ENCODE measurements at regions not wholly inside any gene's neighbourhood (a gene's known extent, or its start where the extent isn't known, plus 50 kb on each side); places are given as distances from the start of the nearest gene placed in this dataset.

DNA sequence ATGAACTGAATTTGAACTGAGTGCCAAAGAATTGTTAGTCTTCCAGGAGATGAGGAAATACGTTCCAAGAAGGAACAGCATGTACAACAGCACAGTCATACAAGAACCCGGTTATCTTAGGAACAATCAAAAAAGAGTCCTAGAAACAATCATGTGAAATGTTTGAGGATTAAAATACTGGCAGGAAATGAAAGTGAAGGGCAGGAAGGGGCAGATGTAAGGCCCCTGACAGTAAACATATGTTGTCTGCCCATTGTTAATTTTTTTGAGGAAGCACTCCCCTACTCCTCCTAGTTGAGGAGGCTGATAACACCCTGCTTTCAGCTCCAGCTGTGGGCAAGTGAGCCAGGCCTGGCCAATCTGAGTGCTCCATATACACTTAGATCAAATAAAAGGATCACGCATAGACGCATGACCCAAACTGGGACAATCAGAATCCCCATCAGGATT lies 220.9 kb downstream of the HACE1 start:
- no peaks in the 10 kb centered on the region for H3K36me3 Mint-ChIP-seq (ENCODE audit: low read depth)
- no peak overlapping the region for H3K4me3 Mint-ChIP-seq
- no peaks in the 10 kb centered on the region for H3K4me1 Mint-ChIP-seq
- no peak for DNase-seq
- no peak overlapping the region for H3K27ac Mint-ChIP-seq
- peaks cover 3% of the 10 kb centered on the region for H3K9me3 Mint-ChIP-seq
- TF ChIP-seq, protein P1, sequence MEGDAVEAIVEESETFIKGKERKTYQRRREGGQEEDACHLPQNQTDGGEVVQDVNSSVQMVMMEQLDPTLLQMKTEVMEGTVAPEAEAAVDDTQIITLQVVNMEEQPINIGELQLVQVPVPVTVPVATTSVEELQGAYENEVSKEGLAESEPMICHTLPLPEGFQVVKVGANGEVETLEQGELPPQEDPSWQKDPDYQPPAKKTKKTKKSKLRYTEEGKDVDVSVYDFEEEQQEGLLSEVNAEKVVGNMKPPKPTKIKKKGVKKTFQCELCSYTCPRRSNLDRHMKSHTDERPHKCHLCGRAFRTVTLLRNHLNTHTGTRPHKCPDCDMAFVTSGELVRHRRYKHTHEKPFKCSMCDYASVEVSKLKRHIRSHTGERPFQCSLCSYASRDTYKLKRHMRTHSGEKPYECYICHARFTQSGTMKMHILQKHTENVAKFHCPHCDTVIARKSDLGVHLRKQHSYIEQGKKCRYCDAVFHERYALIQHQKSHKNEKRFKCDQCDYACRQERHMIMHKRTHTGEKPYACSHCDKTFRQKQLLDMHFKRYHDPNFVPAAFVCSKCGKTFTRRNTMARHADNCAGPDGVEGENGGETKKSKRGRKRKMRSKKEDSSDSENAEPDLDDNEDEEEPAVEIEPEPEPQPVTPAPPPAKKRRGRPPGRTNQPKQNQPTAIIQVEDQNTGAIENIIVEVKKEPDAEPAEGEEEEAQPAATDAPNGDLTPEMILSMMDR (IDR thresholded peaks at IDR 0.05) = no peak
- H3K27me3 Mint-ChIP-seq (ENCODE audit: low read depth, poor library complexity) = peaks cover 6% of the 10 kb centered on the region

DNA sequence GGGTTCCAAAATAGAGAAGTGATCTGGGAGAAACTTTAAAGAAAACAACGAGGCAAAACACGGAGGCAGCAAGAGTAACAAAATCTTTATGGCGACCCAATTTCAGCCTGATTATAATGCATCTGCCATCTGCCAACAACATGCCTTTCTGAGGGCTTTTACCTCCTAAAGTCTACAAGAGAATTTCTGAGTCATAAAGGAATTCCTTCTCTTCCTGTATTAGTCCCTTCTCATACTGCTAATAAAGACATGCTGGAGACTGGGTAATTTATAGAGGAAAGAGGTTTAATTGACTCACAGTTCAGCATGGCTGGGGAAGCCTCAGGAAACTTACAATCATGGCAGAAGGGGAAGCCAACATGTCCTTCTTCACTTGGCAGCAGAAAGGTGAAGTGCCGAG lies 226.6 kb downstream of the HACE1 start:
- H3K27me3 Mint-ChIP-seq (ENCODE audit: low read depth, poor library complexity) = peaks cover 3% of the 10 kb centered on the region
- no peaks in the 10 kb centered on the region for H3K4me1 Mint-ChIP-seq
- H3K27ac Mint-ChIP-seq = no peak overlapping the region
- H3K36me3 Mint-ChIP-seq (ENCODE audit: low read depth) = no peaks in the 10 kb centered on the region
- TF ChIP-seq, protein P1 (IDR thresholded peaks at IDR 0.05) = no peak
- H3K9me3 Mint-ChIP-seq = no peaks in the 10 kb centered on the region
- no peak for DNase-seq
- H3K4me3 Mint-ChIP-seq = no peak overlapping the region

DNA sequence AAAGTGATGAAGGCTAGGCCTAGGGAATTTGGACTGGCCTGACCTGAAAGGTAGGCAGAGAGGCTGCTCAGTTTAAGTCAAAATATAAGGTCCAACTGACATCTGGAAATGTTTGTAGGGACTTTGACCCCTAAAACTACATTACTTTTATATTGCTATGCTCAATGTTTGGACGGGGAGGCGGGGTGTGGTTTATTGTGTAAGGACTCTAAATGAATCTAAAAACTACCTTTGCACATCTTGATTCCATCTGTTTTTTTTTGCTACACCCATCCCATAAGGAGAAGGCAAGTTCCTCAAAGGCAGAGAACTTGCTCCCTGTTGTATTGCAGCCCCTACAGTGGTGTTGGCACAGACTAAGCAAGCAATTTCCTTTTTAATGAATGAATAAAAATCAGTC lies 227.1 kb downstream of the HACE1 start:
- Mint-ChIP-seq H3K4me1 (no peaks in the 10 kb centered on the region), H3K36me3 (ENCODE audit: low read depth) (no peaks in the 10 kb centered on the region), H3K27me3 (ENCODE audit: low read depth, poor library complexity) (peaks cover 3% of the 10 kb centered on the region), H3K9me3 (no peaks in the 10 kb centered on the region), H3K4me3 (no peak overlapping the region), H3K27ac (no peak overlapping the region)
- TF ChIP-seq, protein P1 (IDR thresholded peaks at IDR 0.05) = no peak
- DNase-seq = no peak

DNA sequence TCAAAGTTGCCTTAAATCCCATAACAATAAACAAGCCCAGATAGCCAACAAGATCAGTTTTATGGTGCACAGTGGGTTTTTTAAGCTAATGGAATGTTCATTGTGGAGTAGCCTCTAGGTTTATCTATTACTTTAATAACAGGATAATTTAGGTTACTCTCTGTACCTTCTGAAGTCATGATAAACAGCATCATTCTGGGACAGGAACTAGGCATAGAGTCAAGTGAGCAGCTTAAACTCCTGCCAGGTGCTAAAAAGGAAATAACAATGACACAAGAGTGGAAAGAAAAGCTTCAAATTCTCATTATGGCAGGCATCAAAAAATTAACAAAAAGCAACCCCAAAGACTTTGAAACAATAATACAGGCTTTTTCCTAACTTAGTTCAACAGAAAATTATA lies 228.8 kb downstream of the HACE1 start:
- no peak overlapping the region for H3K4me3 Mint-ChIP-seq
- H3K27ac Mint-ChIP-seq = no peak overlapping the region

DNA sequence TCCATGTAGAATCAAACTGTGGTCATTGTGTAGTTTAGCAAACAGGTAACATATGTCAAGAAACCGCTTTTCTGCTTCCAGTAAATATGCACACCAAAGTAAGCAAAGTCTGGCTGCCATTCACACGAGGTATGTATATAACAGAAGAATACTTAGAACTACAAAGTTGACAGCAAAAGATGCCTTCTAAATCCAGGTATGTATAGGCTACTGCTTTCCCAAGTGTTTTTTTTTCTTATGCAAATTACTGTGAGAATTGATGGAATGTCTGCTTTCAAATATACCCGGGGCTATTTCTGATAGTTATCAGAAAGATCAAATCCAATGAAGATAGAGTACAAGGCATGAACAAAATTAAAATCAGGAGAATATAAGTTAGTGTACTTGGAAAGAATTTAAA lies 229.2 kb downstream of the HACE1 start:
- no peak overlapping the region for H3K4me3 Mint-ChIP-seq
- no peaks in the 10 kb centered on the region for H3K36me3 Mint-ChIP-seq (ENCODE audit: low read depth)
- H3K27me3 Mint-ChIP-seq (ENCODE audit: low read depth, poor library complexity) = peaks cover 3% of the 10 kb centered on the region
- DNase-seq = no peak
- H3K27ac Mint-ChIP-seq = no peak overlapping the region
- H3K4me1 Mint-ChIP-seq = no peaks in the 10 kb centered on the region
- TF ChIP-seq, protein P1 (IDR thresholded peaks at IDR 0.05) = no peak
- H3K9me3 Mint-ChIP-seq = no peaks in the 10 kb centered on the region

More for the DNA sequence above, 228.8 kb downstream of the HACE1 start:
- no peak for DNase-seq
- H3K4me1 Mint-ChIP-seq = no peaks in the 10 kb centered on the region
- H3K9me3 Mint-ChIP-seq = no peaks in the 10 kb centered on the region
- TF ChIP-seq, protein P1 (IDR thresholded peaks at IDR 0.05) = no peak
- H3K36me3 Mint-ChIP-seq (ENCODE audit: low read depth) = no peaks in the 10 kb centered on the region
- peaks cover 3% of the 10 kb centered on the region for H3K27me3 Mint-ChIP-seq (ENCODE audit: low read depth, poor library complexity)

DNA sequence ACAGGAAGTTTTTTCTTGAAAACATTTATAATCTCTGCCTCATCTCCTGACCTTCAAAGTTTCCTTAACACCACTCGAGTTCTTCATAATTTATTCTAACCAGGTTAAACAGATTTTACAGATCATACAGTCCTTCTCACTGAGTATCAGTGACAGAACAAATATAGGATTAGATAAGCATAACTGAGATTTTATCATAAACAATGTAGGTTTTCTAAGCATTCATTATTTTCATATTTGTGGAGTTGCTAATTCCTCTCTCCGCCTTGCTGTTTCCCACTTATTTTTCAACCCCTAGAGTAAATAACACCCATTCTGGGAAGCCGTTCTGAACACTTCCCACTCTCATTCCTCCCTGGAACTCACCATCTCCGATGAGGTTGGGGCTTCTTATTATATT lies 229.9 kb downstream of the HACE1 start:
- Mint-ChIP-seq H3K9me3 (no peaks in the 10 kb centered on the region), H3K4me3 (no peak overlapping the region), H3K4me1 (no peaks in the 10 kb centered on the region), H3K27me3 (ENCODE audit: low read depth, poor library complexity) (peaks cover 3% of the 10 kb centered on the region), H3K36me3 (ENCODE audit: low read depth) (no peaks in the 10 kb centered on the region), H3K27ac (peak overlapping the region; percentile 69)
- TF ChIP-seq, protein P1 (IDR thresholded peaks at IDR 0.05) = no peak
- DNase-seq = no peak

Data from nephron progenitor cell (in vitro differentiated cells).